AG04450 (cell line): ENCODE measurements at regions not wholly inside any gene's neighbourhood (a gene's known extent, or its start where the extent isn't known, plus 50 kb on each side); places are given as distances from the start of the nearest gene placed in this dataset.

Experiments
- CTCF ChIA-PET: fragments of 300-600, 350-600 bp; formaldehyde crosslinking; extraction: SDS; loops from one replicate; lab custom pipeline; 2022; ENCODE audit warnings: antibody characterized with exemption, inconsistent platforms; lab: Charles Lee
- POLR2A ChIA-PET: fragments of 350-600 bp; formaldehyde crosslinking; extraction: SDS; loops from one replicate; lab custom pipeline; 2021; ENCODE audit warnings: antibody characterized with exemption, inconsistent platforms; lab: Yijun Ruan, JAX
- DNase-seq: peaks from one replicate; pipeline ENCODE4 v3.0.0-alpha.2; 2011; ENCODE audit warnings: low read depth, low spot score
- H3K27ac ChIP-seq: one replicate; pipeline ENCODE4 v1.5.1; 2012; ENCODE audit warnings: low read depth, low read length, control low read depth
- H3K27me3 ChIP-seq: one replicate; pipeline ENCODE4 v1.6.0; 2012; ENCODE audit warnings: low read length; ENCODE audit not compliant: control insufficient read depth, insufficient read depth
- H3K4me3 ChIP-seq: 2 replicates; pipeline ENCODE4 v1.5.1; 2011; ENCODE audit warnings: mild to moderate bottlenecking, low read depth, low read length, control low read depth
- H3K9me3 ChIP-seq: 2 replicates; pipeline ENCODE4 v1.5.1; 2012; ENCODE audit warnings: low read length; ENCODE audit not compliant: control insufficient read depth, insufficient read depth
- CTCF ChIP-seq: IDR thresholded peaks from 2 replicates; pipeline ENCODE4 v1.5.1; 2011; ENCODE audit warnings: low read depth, low read length, control low read depth, inconsistent platforms

GRCh38 chr1:116454940-116455339 is 81.9 kb downstream of the ATP1A1 start:
- no peak for TF ChIP-seq CTCF
- DNase-seq, result no peak
- CTCF ChIA-PET, result interaction anchor here (0.8 to 1.3 kb wide), 3 partner anchors 30 to 316 kb away, joined by 4 to 5 read pairs (median 4); no protein-coding TSS in a partner anchor
- H3K4me3 ChIP-seq, result no peak overlapping the region
- peaks cover 2% of the 10 kb centered on the region for H3K27me3 ChIP-seq
- POLR2A ChIA-PET, result no interaction called here
- H3K27ac ChIP-seq, result no peak overlapping the region
- H3K9me3 ChIP-seq, result no peaks in the 10 kb centered on the region

- CTCF ChIA-PET, result interaction anchor here (0.8 to 1.3 kb wide), 2 partner anchors 30 to 316 kb away, joined by 4 to 5 read pairs; no protein-coding TSS in a partner anchor
- POLR2A ChIA-PET, result no interaction called here
Observed at GRCh38 chr1:116455509-116455908, 82.5 kb downstream of the ATP1A1 start.

DNA sequence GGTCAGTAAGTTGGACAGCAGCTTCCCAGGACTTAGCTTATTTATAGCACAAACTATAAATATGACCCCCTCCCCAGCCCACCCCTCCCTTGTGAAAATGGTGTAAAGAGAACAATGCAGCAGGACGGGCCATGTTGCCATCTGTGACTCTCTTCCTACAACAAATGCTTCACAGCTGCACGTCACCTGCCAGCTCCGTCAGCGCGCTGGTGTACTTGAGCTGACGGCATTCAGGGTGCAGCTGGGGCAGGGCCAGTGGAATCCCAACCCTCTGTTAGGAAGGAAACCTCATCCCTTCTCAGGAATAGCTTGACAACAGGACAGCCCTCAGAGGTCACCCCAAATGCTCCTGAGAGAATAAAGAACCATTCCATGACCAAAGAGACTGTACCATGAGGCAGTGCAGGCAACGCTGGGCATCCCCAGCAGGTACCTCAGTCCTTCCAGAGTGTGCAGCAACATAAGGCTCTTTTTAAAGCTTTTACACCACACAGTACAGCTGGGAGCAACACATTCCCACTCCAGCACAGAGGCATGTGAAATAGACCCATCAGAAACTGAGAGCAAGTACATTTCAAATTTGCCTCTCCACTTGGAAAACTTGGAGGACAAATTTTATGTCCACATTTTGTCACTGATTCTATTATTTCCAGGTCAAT is 85.0 kb downstream of the ATP1A1 start:
- Histone ChIP-seq H3K4me3 (no peak overlapping the region), H3K9me3 (no peaks in the 10 kb centered on the region), H3K27me3 (no peaks in the 10 kb centered on the region), H3K27ac (no peak overlapping the region)
- DNase-seq, result no peak
- no peak for TF ChIP-seq CTCF
- POLR2A ChIA-PET, result no interaction called here
- CTCF ChIA-PET, result interaction anchor here (1.1 kb wide), 1 partner anchor 28 kb away, joined by 5 read pairs; no protein-coding TSS in a partner anchor

More at GRCh38 chr1:116455509-116455908, 82.5 kb downstream of the ATP1A1 start:
- no peak for TF ChIP-seq CTCF
- DNase-seq, result no peak
- Histone ChIP-seq H3K9me3 (no peaks in the 10 kb centered on the region), H3K27ac (no peak overlapping the region), H3K27me3 (no peaks in the 10 kb centered on the region), H3K4me3 (no peak overlapping the region)

DNA sequence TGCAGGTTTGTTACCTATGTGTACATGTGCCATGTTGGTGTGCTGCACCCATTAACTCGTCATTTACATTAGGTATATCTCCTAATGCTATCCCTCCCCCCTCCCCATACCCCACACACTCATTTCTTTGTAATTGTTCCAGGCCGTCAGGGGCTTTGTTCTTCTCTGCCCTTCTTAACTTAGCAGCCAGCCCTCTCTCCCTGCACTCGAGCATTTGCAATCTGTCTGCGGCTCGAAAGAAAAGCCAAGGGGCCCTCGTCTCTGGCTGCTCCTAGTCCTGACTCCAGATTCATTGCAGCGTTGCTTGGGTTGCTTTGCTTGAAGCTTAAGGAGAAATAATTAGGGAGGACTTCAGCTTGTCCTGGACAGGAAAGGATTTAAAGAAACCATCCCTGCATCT is 85.7 kb downstream of the ATP1A1 start:
- H3K4me3 ChIP-seq, result no peak overlapping the region
- ChIA-PET CTCF (no interaction called here), POLR2A (no interaction called here)
- no peak for TF ChIP-seq CTCF
- H3K27me3 ChIP-seq, result no peaks in the 10 kb centered on the region
- no peak for DNase-seq
- no peaks in the 10 kb centered on the region for H3K9me3 ChIP-seq
- H3K27ac ChIP-seq, result no peak overlapping the region

- no peak for DNase-seq
- Histone ChIP-seq H3K27ac (no peak overlapping the region), H3K4me3 (no peak overlapping the region), H3K9me3 (no peaks in the 10 kb centered on the region), H3K27me3 (no peaks in the 10 kb centered on the region)
- ChIA-PET POLR2A (no interaction called here), CTCF (interaction anchor here (0.9 kb wide), 1 partner anchor 25 kb away, joined by 3 read pairs; no protein-coding TSS in a partner anchor)
- TF ChIP-seq CTCF, result no peak
Observed at GRCh38 chr1:116460261-116460660, 87.2 kb downstream of the ATP1A1 start.
